ENCODE measurements at regions not wholly inside any gene's neighbourhood (a gene's known extent, or its start where the extent isn't known, plus 50 kb on each side); places are given as distances from the start of the nearest gene placed in this dataset.

DNA sequence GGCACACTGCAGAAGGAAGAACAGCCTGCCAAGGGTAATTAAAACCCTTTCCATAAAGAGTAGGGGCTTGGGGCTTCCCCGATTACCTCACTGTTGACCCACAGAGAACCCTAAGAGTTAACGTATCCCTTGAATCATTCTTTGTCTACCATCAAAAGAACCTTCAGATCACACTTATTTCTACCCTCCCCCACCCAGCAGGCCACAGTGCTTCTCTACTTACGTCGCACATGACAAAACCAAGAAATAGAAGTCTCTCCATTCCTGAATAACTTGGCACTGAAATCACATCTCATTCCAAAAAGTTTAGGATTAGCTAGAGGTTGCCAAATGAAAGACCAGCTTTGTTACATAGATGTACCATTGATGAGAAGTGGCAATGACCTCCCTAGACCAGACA is 268.7 kb upstream of the GAS1 start:
- Histone ChIP-seq H4K91ac (replicated peaks; ENCODE audit: insufficient read length, low read length) (no peak overlapping the region), H3K27ac (ENCODE audit: low read depth, low read length) (no peak overlapping the region), H4K5ac (ENCODE audit: insufficient read length, low read depth, low read length) (no peak overlapping the region), H4K20me1 (replicated peaks in 1 of 2; ENCODE audit: control insufficient read depth in 1 of 2, insufficient read depth in 2 of 2, low read length in 2 of 2) (no peaks in the 10 kb centered on the region), H3K4me1 (replicated peaks in 1 of 4; ENCODE audit: control insufficient read depth in 3 of 4, insufficient read depth in 4 of 4, low read length in 3 of 4) (peaks cover 0 to 6% (median 0%) of the 10 kb centered on the region in 4 experiments; a peak in 3 of 7 replicates), H3K56ac (replicated peaks; ENCODE audit: insufficient read length, low read depth, low read length) (no peak overlapping the region), H3K9ac (replicated peaks in 1 of 4; ENCODE audit: extremely low read depth in 1 of 4, low read depth in 3 of 4, low read length in 3 of 4) (no peak overlapping the region), H2BK120ac (replicated peaks; ENCODE audit: low read depth, low read length) (no peak overlapping the region), H3K4ac (replicated peaks; ENCODE audit: insufficient read length, low read depth, low read length) (no peak overlapping the region), H2AK5ac (ENCODE audit: low read depth, low read length) (no peak overlapping the region), H3K36me3 (ENCODE audit: control insufficient read depth in 2 of 4, insufficient read depth in 4 of 4, low read length in 3 of 4) (no peaks in the 10 kb centered on the region), H2BK12ac (ENCODE audit: low read depth, low read length) (no peak overlapping the region), H2BK5ac (ENCODE audit: low read depth, low read length) (no peak overlapping the region), H3K18ac (ENCODE audit: extremely low read depth, low read length) (no peak overlapping the region), H3K4me2 (ENCODE audit: insufficient read depth in 1 of 2, low read depth in 2 of 2, low read length in 2 of 2) (no peak overlapping the region), H3K79me2 (ENCODE audit: control insufficient read depth in 1 of 2, insufficient read depth in 2 of 2, low read length in 2 of 2) (no peaks in the 10 kb centered on the region), H3K4me3 (ENCODE audit: extremely low read depth in 1 of 4, insufficient read depth in 2 of 4, low read depth in 3 of 4, low read length in 4 of 4) (no peak overlapping the region), H2BK15ac (ENCODE audit: low read length) (no peak overlapping the region), H3K27me3 (replicated peaks in 1 of 4; ENCODE audit: control insufficient read depth in 3 of 4, extremely low read depth in 1 of 4, insufficient read depth in 3 of 4, low read length in 3 of 4) (no peaks in the 10 kb centered on the region), H2BK20ac (ENCODE audit: low read length) (no peak overlapping the region), H3K79me1 (ENCODE audit: low read depth, low read length) (no peaks in the 10 kb centered on the region), H3K9me3 (ENCODE audit: insufficient read depth in 2 of 2, low read depth in 1 of 2, low read length in 1 of 2) (no peaks in the 10 kb centered on the region), H2AFZ (ENCODE audit: low read length) (no peak overlapping the region), H3K23me2 (ENCODE audit: low read depth, low read length) (no peaks in the 10 kb centered on the region), H3K14ac (ENCODE audit: insufficient read length) (no peak overlapping the region), H4K8ac (ENCODE audit: extremely low read depth, insufficient read depth, low read length) (no peak overlapping the region), H3K23ac (ENCODE audit: insufficient read length) (no peak overlapping the region)
- ChIA-PET CTCF (ENCODE audit: partially characterized antibody) (no interaction called here), POLR2A (ENCODE audit: partially characterized antibody) (no interaction called here)
- DNase-seq (ENCODE audit: low read depth in 1 of 2, low spot score in 2 of 2) (no peak), FAIRE-seq (no peak)
- 89% methylated on average over 4 of the region's 4 CpGs; no CpG with 5 or more reads in 1 of the 2 experiments for WGBS, 2 experiments (ENCODE audit: extremely low coverage in 1 of 2, insufficient coverage in 1 of 2, insufficient read length in 1 of 2, insufficient replicate concordance in 2 of 2, low coverage in 1 of 2, low lambda C conversion rate in 2 of 2, missing lambda C conversion rate in 1 of 2)
- TF ChIP-seq POLR2AphosphoS5 (IDR thresholded peaks at IDR 0.05; ENCODE audit: low read depth, low read length) (no peak), CEBPB (IDR thresholded peaks at IDR 0.05; ENCODE audit: low read depth, low read length) (no peak), HDAC6 (IDR thresholded peaks at IDR 0.05; ENCODE audit: low read depth, low read length) (no peak), CBX5 (IDR thresholded peaks at IDR 0.05; ENCODE audit: low read depth, low read length) (no peak), JUND (IDR thresholded peaks at IDR 0.05; ENCODE audit: low read length) (no peak), CHD1 (IDR thresholded peaks at IDR 0.05; ENCODE audit: low read depth, low read length) (no peak), CREB1 (IDR thresholded peaks at IDR 0.05) (no peak), ASH2L (IDR thresholded peaks at IDR 0.05; ENCODE audit: low read length) (no peak), ZNF274 (IDR thresholded peaks at IDR 0.05; ENCODE audit: borderline replicate concordance, extremely low read depth, low read length) (no peak), KDM5A (IDR thresholded peaks at IDR 0.05; ENCODE audit: low read length) (no peak), BCL11A (IDR thresholded peaks at IDR 0.05; ENCODE audit: low read depth in 2 of 2, low read length in 2 of 2) (no peak), TAF1 (IDR thresholded peaks at IDR 0.05; ENCODE audit: low read depth, low read length) (no peak), NANOG (IDR thresholded peaks at IDR 0.05; ENCODE audit: insufficient read depth, low read depth, low read length, poor library complexity, severe bottlenecking) (no peak), SP4 (IDR thresholded peaks at IDR 0.05; ENCODE audit: low read length) (no peak)
- TF ChIP-seq, protein P1, sequence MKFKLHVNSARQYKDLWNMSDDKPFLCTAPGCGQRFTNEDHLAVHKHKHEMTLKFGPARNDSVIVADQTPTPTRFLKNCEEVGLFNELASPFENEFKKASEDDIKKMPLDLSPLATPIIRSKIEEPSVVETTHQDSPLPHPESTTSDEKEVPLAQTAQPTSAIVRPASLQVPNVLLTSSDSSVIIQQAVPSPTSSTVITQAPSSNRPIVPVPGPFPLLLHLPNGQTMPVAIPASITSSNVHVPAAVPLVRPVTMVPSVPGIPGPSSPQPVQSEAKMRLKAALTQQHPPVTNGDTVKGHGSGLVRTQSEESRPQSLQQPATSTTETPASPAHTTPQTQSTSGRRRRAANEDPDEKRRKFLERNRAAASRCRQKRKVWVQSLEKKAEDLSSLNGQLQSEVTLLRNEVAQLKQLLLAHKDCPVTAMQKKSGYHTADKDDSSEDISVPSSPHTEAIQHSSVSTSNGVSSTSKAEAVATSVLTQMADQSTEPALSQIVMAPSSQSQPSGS (IDR thresholded peaks at IDR 0.05; ENCODE audit: low read length) = no peak
